SKM-1 treated with dmso at 0.1 percent for 144 hours (cell line): ENCODE measurements at regions not wholly inside any gene's neighbourhood (a gene's known extent, or its start where the extent isn't known, plus 50 kb on each side); places are given as distances from the start of the nearest gene placed in this dataset.

Experiments used
- DNase-seq: peaks from one replicate; lab custom pipeline; 2025; ENCODE audit not compliant: unreplicated experiment; lab: John Stamatoyannopoulos, UW

DNA sequence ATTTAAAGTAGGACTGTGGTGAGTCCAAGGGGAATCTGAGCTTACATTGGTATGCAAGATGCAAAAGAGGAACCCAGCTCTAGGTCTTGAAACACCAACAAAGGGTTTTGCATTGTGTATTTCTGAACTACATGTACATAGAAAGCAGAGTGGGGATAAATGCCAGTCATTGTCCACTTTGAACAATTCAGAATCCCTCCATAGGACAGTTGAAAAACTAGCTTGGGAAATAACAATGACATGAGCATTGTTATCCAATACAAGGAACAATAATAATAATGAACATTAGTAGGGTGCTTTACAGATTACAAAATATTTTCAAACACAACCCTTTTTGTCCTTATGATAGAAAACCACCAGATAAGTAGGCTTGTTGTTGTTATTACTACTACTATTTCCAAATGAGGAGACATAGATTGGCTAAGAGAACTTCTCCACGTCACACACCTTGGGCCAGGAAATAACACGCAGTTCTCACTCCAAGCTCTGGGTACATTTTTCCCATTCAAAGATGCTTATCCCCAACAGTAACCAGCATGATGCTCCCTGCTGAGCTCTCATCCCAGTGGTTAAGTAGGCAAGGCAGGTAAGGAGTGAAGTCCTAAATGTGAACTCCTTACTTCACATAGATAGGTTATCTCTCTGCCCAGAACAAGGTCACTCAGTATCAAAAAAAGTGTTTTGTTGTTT, 51.7 kb upstream of the RASSF8 start:
- DNase-seq = no peak
